Liver (tissue), 8 donors: ENCODE measurements at regions not wholly inside any gene's neighbourhood (a gene's known extent, or its start where the extent isn't known, plus 50 kb on each side); places are given as distances from the start of the nearest gene placed in this dataset.

Experiments used
- DNase-seq: peaks from one replicate; pipeline ENCODE4 v3.0.0-alpha.2; 2017; ENCODE audit warnings: low spot score
- H3K27ac ChIP-seq, 2 donors: one replicate each; pipeline ENCODE4 v1.7.0; 2013; ENCODE audit warnings: inconsistent platforms in 2 of 2, low read length in 2 of 2, control low read depth in 1 of 2, low read depth in 1 of 2, mild to moderate bottlenecking in 1 of 2
- H3K27me3 ChIP-seq, 4 donors: one replicate each; pipeline versions ENCODE4 v1.6.1 to v1.7.0; 2013; ENCODE audit warnings: low read length in 3 of 4, inconsistent platforms in 1 of 4, mild to moderate bottlenecking in 1 of 4, moderate library complexity in 1 of 4; ENCODE audit not compliant: control insufficient read depth in 4 of 4, insufficient read depth in 4 of 4
- H3K36me3 ChIP-seq, 4 donors: one replicate each; pipeline versions ENCODE4 v1.6.1 to v1.7.0; 2013; ENCODE audit warnings: low read length in 3 of 4, mild to moderate bottlenecking in 3 of 4, low read depth in 1 of 4, moderate library complexity in 1 of 4; ENCODE audit not compliant: control insufficient read depth in 4 of 4, insufficient read depth in 3 of 4
- H3K4me1 ChIP-seq, 4 donors: one replicate each; pipeline versions ENCODE4 v1.6.1 to v1.7.0; 2013; ENCODE audit warnings: low read length in 3 of 4, mild to moderate bottlenecking in 3 of 4, moderate library complexity in 1 of 4; ENCODE audit not compliant: control insufficient read depth in 4 of 4, insufficient read depth in 4 of 4
- H3K4me3 ChIP-seq, 3 donors: one replicate each; pipeline versions ENCODE4 v1.6.1 to v1.7.0; 2013; ENCODE audit warnings: low read length in 3 of 3, control low read depth in 1 of 3, low read depth in 1 of 3, mild to moderate bottlenecking in 1 of 3
- H3K9ac ChIP-seq, 2 donors: one replicate each; pipeline ENCODE4 v1.7.0; 2013; ENCODE audit warnings: low read length in 2 of 2, mild to moderate bottlenecking in 2 of 2, moderate library complexity in 2 of 2, control low read depth in 1 of 2, low read depth in 1 of 2
- H3K9me3 ChIP-seq, 4 donors: one replicate each; pipeline versions ENCODE4 v1.6.1 to v1.7.0; 2013; ENCODE audit warnings: low read length in 3 of 4; ENCODE audit not compliant: control insufficient read depth in 4 of 4
- EGR1 ChIP-seq, 2 donors: IDR thresholded peaks; 2 replicates each; pipeline ENCODE4 v1.6.1; 2016 to 2018; ENCODE audit warnings: antibody characterized with exemption in 2 of 2, low read depth in 2 of 2
- FOXA2 ChIP-seq: IDR thresholded peaks from 2 replicates; pipeline ENCODE4 v1.6.1; 2016; ENCODE audit warnings: antibody characterized with exemption
- GABPA ChIP-seq, 2 donors: IDR thresholded peaks in 1 of 2; conservative IDR thresholded peaks in 1 of 2; 2 replicates each; pipeline ENCODE4 v1.6.1; 2016; ENCODE audit warnings: antibody characterized with exemption in 2 of 2, mild to moderate bottlenecking in 1 of 2, moderate library complexity in 1 of 2
- HNF4A ChIP-seq, 2 donors: conservative IDR thresholded peaks; 2 replicates each; pipeline ENCODE4 v1.6.1; 2016; ENCODE audit warnings: antibody characterized with exemption in 2 of 2, mild to moderate bottlenecking in 2 of 2
- JUND ChIP-seq, 2 donors: IDR thresholded peaks; 2 replicates each; pipeline ENCODE4 v1.6.1; 2016; ENCODE audit warnings: antibody characterized with exemption in 2 of 2
- NR2F2 ChIP-seq: IDR thresholded peaks from 2 replicates; pipeline ENCODE4 v1.6.1; 2016; ENCODE audit warnings: antibody characterized with exemption
- RXRA ChIP-seq, 2 donors: IDR thresholded peaks; 2 replicates each; pipeline ENCODE4 v1.6.1; 2017 to 2018; ENCODE audit warnings: antibody characterized with exemption in 2 of 2, mild to moderate bottlenecking in 1 of 2
- TAF1 ChIP-seq: conservative IDR thresholded peaks from 2 replicates; pipeline ENCODE4 v1.6.1; 2016; ENCODE audit warnings: antibody characterized with exemption, mild to moderate bottlenecking
- WGBS: extraction: QIAGEN DNeasy Blood & Tissue Kit; methylation state at CpG from one replicate; pipeline ENCODE4 v1.1.7; 2013; 5-methylcytosine and 5-hydroxymethylcytosine counted together
- TF ChIP-seq, protein P1 (sequence below): IDR thresholded peaks from 2 replicates; pipeline ENCODE4 v1.6.1; 2016; ENCODE audit warnings: antibody characterized with exemption
- TF ChIP-seq, protein P2 (sequence below): IDR thresholded peaks from 2 replicates; pipeline ENCODE4 v1.6.1; 2016; ENCODE audit warnings: antibody characterized with exemption
- TF ChIP-seq, protein P3 (sequence below): IDR thresholded peaks from 2 replicates; pipeline ENCODE4 v1.6.1; 2016; ENCODE audit warnings: antibody characterized with exemption
- TF ChIP-seq, protein P4 (sequence below): IDR thresholded peaks from 2 replicates; pipeline ENCODE4 v1.6.1; 2016; ENCODE audit warnings: antibody characterized with exemption, mild to moderate bottlenecking
- TF ChIP-seq, protein P5 (sequence below): fragments of 150-350 bp; IDR thresholded peaks from 2 replicates; pipeline ENCODE4 v1.5.1; 2017; ENCODE audit warnings: improper control_type of control experiment, low read depth, low read length; ENCODE audit not compliant: missing input control
- donor health status: healthy.
- donor health status: healthy.
- donor health status: healthy.
- donor health status: healthy.
- donor health status: healthy.

DNA sequence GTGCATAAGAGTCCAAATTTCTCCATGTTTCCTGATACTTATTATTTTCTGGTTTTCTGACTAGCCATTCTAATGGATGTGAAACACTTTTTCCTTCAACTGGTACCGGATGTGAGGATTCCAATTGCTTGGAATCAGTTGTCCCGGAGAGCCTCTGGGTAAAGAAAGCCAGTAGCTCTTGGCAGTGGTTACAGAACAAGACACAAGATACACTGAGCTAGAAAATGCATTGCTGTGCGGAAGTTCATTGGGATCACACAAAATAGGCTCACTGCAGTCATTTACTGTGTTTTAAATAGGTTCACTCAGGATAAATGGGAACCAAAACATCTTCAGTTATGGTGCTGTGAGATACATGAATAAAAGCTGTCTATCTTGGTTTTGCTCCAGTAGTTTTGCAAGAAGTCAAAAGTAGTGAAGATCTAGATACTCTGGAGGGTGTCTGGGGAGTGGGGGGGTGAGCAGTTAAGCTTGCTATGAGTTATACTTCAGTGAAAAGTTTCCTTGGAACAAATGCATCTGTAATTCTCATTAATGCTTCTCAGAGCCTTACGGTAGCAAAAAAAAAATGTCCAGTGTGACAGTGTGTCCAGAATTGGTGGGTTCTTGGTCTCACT, 54.4 kb upstream of the RNF182 start (continued):
- TF ChIP-seq, protein P1, sequence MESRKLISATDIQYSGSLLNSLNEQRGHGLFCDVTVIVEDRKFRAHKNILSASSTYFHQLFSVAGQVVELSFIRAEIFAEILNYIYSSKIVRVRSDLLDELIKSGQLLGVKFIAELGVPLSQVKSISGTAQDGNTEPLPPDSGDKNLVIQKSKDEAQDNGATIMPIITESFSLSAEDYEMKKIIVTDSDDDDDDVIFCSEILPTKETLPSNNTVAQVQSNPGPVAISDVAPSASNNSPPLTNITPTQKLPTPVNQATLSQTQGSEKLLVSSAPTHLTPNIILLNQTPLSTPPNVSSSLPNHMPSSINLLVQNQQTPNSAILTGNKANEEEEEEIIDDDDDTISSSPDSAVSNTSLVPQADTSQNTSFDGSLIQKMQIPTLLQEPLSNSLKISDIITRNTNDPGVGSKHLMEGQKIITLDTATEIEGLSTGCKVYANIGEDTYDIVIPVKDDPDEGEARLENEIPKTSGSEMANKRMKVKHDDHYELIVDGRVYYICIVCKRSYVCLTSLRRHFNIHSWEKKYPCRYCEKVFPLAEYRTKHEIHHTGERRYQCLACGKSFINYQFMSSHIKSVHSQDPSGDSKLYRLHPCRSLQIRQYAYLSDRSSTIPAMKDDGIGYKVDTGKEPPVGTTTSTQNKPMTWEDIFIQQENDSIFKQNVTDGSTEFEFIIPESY = no peak
- TF ChIP-seq, protein P2, sequence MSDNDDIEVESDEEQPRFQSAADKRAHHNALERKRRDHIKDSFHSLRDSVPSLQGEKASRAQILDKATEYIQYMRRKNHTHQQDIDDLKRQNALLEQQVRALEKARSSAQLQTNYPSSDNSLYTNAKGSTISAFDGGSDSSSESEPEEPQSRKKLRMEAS = no peak
- no peak for TF ChIP-seq JUND (IDR thresholded peaks at IDR 0.05)
- TF ChIP-seq, protein P3, sequence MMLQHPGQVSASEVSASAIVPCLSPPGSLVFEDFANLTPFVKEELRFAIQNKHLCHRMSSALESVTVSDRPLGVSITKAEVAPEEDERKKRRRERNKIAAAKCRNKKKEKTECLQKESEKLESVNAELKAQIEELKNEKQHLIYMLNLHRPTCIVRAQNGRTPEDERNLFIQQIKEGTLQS = no peak

DNA sequence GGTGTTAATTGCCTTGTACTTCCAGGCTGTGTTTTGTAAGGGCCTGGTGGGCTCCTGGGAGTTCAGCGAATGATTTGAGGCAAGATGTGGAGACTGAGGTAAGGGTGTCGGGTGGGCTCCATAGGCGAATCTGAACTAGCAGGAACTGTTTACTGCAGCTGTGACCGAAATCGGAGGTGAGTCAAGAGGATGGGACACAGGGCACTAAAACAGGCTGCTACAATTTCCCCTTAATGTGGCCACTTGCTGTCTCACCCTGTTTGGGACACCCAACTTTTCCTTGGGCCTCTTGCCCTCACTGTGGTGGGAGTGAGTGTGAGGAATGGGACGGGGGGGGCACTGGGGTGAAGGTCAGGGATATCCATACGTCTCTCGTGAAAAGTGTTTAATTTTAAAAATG, 53.9 kb upstream of the MCUR1 start:
- WGBS = 83% methylated on average over 8 of the region's 8 CpGs
- no peak for DNase-seq
- Histone ChIP-seq H3K9ac (no peak overlapping the region), H3K9me3 (no peaks in the 10 kb centered on the region), H3K27me3 (no peaks in the 10 kb centered on the region), H3K36me3 (no peaks in the 10 kb centered on the region), H3K4me1 (peaks cover 0 to under 1% (median 0%) of the 10 kb centered on the region in 4 donors), H3K27ac (no peak overlapping the region), H3K4me3 (no peak overlapping the region)
- TF ChIP-seq GABPA (IDR thresholded peaks at IDR 0.05 in 1 of 2, conservative IDR thresholded peaks at IDR 0.05 in 1 of 2) (no peak), RXRA (IDR thresholded peaks at IDR 0.05) (no peak), TAF1 (no peak), FOXA2 (no peak), EGR1 (IDR thresholded peaks at IDR 0.05; ENCODE audit: low read depth in 2 of 2) (no peak), NR2F2 (no peak), HNF4A (conservative IDR thresholded peaks at IDR 0.05) (no peak)
- TF ChIP-seq, protein P1 = no peak
- TF ChIP-seq, protein P2 = no peak
- TF ChIP-seq, protein P3 = no peak
- TF ChIP-seq, protein P4, sequence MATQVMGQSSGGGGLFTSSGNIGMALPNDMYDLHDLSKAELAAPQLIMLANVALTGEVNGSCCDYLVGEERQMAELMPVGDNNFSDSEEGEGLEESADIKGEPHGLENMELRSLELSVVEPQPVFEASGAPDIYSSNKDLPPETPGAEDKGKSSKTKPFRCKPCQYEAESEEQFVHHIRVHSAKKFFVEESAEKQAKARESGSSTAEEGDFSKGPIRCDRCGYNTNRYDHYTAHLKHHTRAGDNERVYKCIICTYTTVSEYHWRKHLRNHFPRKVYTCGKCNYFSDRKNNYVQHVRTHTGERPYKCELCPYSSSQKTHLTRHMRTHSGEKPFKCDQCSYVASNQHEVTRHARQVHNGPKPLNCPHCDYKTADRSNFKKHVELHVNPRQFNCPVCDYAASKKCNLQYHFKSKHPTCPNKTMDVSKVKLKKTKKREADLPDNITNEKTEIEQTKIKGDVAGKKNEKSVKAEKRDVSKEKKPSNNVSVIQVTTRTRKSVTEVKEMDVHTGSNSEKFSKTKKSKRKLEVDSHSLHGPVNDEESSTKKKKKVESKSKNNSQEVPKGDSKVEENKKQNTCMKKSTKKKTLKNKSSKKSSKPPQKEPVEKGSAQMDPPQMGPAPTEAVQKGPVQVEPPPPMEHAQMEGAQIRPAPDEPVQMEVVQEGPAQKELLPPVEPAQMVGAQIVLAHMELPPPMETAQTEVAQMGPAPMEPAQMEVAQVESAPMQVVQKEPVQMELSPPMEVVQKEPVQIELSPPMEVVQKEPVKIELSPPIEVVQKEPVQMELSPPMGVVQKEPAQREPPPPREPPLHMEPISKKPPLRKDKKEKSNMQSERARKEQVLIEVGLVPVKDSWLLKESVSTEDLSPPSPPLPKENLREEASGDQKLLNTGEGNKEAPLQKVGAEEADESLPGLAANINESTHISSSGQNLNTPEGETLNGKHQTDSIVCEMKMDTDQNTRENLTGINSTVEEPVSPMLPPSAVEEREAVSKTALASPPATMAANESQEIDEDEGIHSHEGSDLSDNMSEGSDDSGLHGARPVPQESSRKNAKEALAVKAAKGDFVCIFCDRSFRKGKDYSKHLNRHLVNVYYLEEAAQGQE = no peak
- TF ChIP-seq, protein P5, sequence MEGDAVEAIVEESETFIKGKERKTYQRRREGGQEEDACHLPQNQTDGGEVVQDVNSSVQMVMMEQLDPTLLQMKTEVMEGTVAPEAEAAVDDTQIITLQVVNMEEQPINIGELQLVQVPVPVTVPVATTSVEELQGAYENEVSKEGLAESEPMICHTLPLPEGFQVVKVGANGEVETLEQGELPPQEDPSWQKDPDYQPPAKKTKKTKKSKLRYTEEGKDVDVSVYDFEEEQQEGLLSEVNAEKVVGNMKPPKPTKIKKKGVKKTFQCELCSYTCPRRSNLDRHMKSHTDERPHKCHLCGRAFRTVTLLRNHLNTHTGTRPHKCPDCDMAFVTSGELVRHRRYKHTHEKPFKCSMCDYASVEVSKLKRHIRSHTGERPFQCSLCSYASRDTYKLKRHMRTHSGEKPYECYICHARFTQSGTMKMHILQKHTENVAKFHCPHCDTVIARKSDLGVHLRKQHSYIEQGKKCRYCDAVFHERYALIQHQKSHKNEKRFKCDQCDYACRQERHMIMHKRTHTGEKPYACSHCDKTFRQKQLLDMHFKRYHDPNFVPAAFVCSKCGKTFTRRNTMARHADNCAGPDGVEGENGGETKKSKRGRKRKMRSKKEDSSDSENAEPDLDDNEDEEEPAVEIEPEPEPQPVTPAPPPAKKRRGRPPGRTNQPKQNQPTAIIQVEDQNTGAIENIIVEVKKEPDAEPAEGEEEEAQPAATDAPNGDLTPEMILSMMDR = no peak
